ENCODE measurements at regions not wholly inside any gene's neighbourhood (a gene's known extent, or its start where the extent isn't known, plus 50 kb on each side); places are given as distances from the start of the nearest gene placed in this dataset.

- no peak for TF ChIP-seq GATA3 (IDR thresholded peaks at IDR 0.05; ENCODE audit: low read depth, low read length)
- no peak for TF ChIP-seq GATA2 (IDR thresholded peaks at IDR 0.05; ENCODE audit: low read depth, low read length)
Measured at GRCh38 chr13:63199508-63199907, 1783.9 kb upstream of the PCDH20 start.

GRCh38 chr13:63198071-63198470 lies 1782.4 kb upstream of the PCDH20 start:
- TF ChIP-seq GATA2 (IDR thresholded peaks at IDR 0.05; ENCODE audit: low read depth, low read length) (no peak), GATA3 (IDR thresholded peaks at IDR 0.05; ENCODE audit: low read depth, low read length) (no peak)

- TF ChIP-seq GATA2 (IDR thresholded peaks at IDR 0.05; ENCODE audit: low read depth, low read length): no peak
- no peak for TF ChIP-seq GATA3 (IDR thresholded peaks at IDR 0.05; ENCODE audit: low read depth, low read length)
Measured at GRCh38 chr13:63195726-63196125, 1780.1 kb upstream of the PCDH20 start.

GRCh38 chr13:63190742-63191141 lies 1775.1 kb upstream of the PCDH20 start:
- TF ChIP-seq GATA3 (IDR thresholded peaks at IDR 0.05; ENCODE audit: low read depth, low read length): no peak
- no peak for TF ChIP-seq GATA2 (IDR thresholded peaks at IDR 0.05; ENCODE audit: low read depth, low read length)

- TF ChIP-seq GATA2 (IDR thresholded peaks at IDR 0.05; ENCODE audit: low read depth, low read length) (no peak), GATA3 (IDR thresholded peaks at IDR 0.05; ENCODE audit: low read depth, low read length) (no peak)
Measured at GRCh38 chr13:63190219-63190618, 1774.6 kb upstream of the PCDH20 start.

- TF ChIP-seq GATA3 (IDR thresholded peaks at IDR 0.05; ENCODE audit: low read depth, low read length) (no peak), GATA2 (IDR thresholded peaks at IDR 0.05; ENCODE audit: low read depth, low read length) (no peak)
Measured at GRCh38 chr13:63189712-63190111, 1774.1 kb upstream of the PCDH20 start.

GRCh38 chr13:63184693-63185092 lies 1769.0 kb upstream of the PCDH20 start:
- TF ChIP-seq GATA3 (IDR thresholded peaks at IDR 0.05; ENCODE audit: low read depth, low read length) (no peak), GATA2 (IDR thresholded peaks at IDR 0.05; ENCODE audit: low read depth, low read length) (no peak)

- TF ChIP-seq GATA3 (IDR thresholded peaks at IDR 0.05; ENCODE audit: low read depth, low read length) (no peak), GATA2 (IDR thresholded peaks at IDR 0.05; ENCODE audit: low read depth, low read length) (no peak)
Measured at GRCh38 chr13:63175536-63175935, 1759.9 kb upstream of the PCDH20 start.

- TF ChIP-seq GATA2 (IDR thresholded peaks at IDR 0.05; ENCODE audit: low read depth, low read length) (no peak), GATA3 (IDR thresholded peaks at IDR 0.05; ENCODE audit: low read depth, low read length) (no peak)
Measured at GRCh38 chr13:63167699-63168337, 1752.2 kb upstream of the PCDH20 start.

GRCh38 chr13:63166345-63166744 lies 1750.7 kb upstream of the PCDH20 start:
- TF ChIP-seq GATA2 (IDR thresholded peaks at IDR 0.05; ENCODE audit: low read depth, low read length): no peak
- TF ChIP-seq GATA3 (IDR thresholded peaks at IDR 0.05; ENCODE audit: low read depth, low read length): no peak

- TF ChIP-seq GATA2 (IDR thresholded peaks at IDR 0.05; ENCODE audit: low read depth, low read length) (no peak), GATA3 (IDR thresholded peaks at IDR 0.05; ENCODE audit: low read depth, low read length) (no peak)
Measured at GRCh38 chr13:63163903-63164302, 1748.3 kb upstream of the PCDH20 start.

GRCh38 chr13:63161219-63161618 lies 1745.6 kb upstream of the PCDH20 start:
- TF ChIP-seq GATA3 (IDR thresholded peaks at IDR 0.05; ENCODE audit: low read depth, low read length) (no peak), GATA2 (IDR thresholded peaks at IDR 0.05; ENCODE audit: low read depth, low read length) (no peak)

GRCh38 chr13:63156816-63157215 lies 1741.2 kb upstream of the PCDH20 start:
- TF ChIP-seq GATA2 (IDR thresholded peaks at IDR 0.05; ENCODE audit: low read depth, low read length): no peak
- TF ChIP-seq GATA3 (IDR thresholded peaks at IDR 0.05; ENCODE audit: low read depth, low read length): no peak

GRCh38 chr13:63149375-63149774 lies 1733.7 kb upstream of the PCDH20 start:
- no peak for TF ChIP-seq GATA2 (IDR thresholded peaks at IDR 0.05; ENCODE audit: low read depth, low read length)
- TF ChIP-seq GATA3 (IDR thresholded peaks at IDR 0.05; ENCODE audit: low read depth, low read length): no peak

- TF ChIP-seq GATA2 (IDR thresholded peaks at IDR 0.05; ENCODE audit: low read depth, low read length): no peak
- no peak for TF ChIP-seq GATA3 (IDR thresholded peaks at IDR 0.05; ENCODE audit: low read depth, low read length)
Measured at GRCh38 chr13:63139277-63139676, 1723.6 kb upstream of the PCDH20 start.

- no peak for TF ChIP-seq GATA3 (IDR thresholded peaks at IDR 0.05; ENCODE audit: low read depth, low read length)
- TF ChIP-seq GATA2 (IDR thresholded peaks at IDR 0.05; ENCODE audit: low read depth, low read length): no peak
Measured at GRCh38 chr13:63129995-63130394, 1714.3 kb upstream of the PCDH20 start.
